ENCODE measurements at regions not wholly inside any gene's neighbourhood (a gene's known extent, or its start where the extent isn't known, plus 50 kb on each side); places are given as distances from the start of the nearest gene placed in this dataset.
"Not testable (repeated sequence)": the region's sequence is repeated elsewhere in the genome, so short reads cannot be mapped to it uniquely, and the experiment has no call there.

- DNase-seq, result no peak
Observed at GRCh38 chr6:62889240-62889639, 322.0 kb upstream of the FKBP1C start.

GRCh38 chr6:62891065-62891647, 320.1 kb upstream of the FKBP1C start:
- DNase-seq, result peak; percentile 10

GRCh38 chr6:62894114-62894513, 317.2 kb upstream of the FKBP1C start:
- DNase-seq, result no peak

- DNase-seq, result no peak
Observed at GRCh38 chr6:62903266-62903665, 308.0 kb upstream of the FKBP1C start.

- DNase-seq, result no peak
Observed at GRCh38 chr6:62904687-62905086, 306.6 kb upstream of the FKBP1C start.

GRCh38 chr6:62914530-62914929, 296.7 kb upstream of the FKBP1C start:
- DNase-seq, result no peak

- no peak for DNase-seq
Observed at GRCh38 chr6:62923728-62924127, 287.5 kb upstream of the FKBP1C start.

- DNase-seq, result no peak
Observed at GRCh38 chr6:62940848-62941247, 270.4 kb upstream of the FKBP1C start.

GRCh38 chr6:62942000-62942399, 269.3 kb upstream of the FKBP1C start:
- no peak for DNase-seq

- no peak for DNase-seq
Observed at GRCh38 chr6:62968834-62969233, 242.4 kb upstream of the FKBP1C start.

- DNase-seq, result no peak
Observed at GRCh38 chr6:62971976-62972658, 239.2 kb upstream of the FKBP1C start.

- DNase-seq, result no peak
Observed at GRCh38 chr6:62974452-62974851, 236.8 kb upstream of the FKBP1C start.

GRCh38 chr6:62976566-62976965, 234.7 kb upstream of the FKBP1C start:
- DNase-seq, result no peak

GRCh38 chr6:62978920-62979319, 232.3 kb upstream of the FKBP1C start:
- DNase-seq, result no peak

- no peak for DNase-seq
Observed at GRCh38 chr6:62980093-62980492, 231.2 kb upstream of the FKBP1C start.

- no peak for DNase-seq
Observed at GRCh38 chr6:62980724-62981123, 230.5 kb upstream of the FKBP1C start.

- no peak for DNase-seq
Observed at GRCh38 chr6:62982951-62983350, 228.3 kb upstream of the FKBP1C start.

- DNase-seq, result not testable (repeated sequence)
Observed at GRCh38 chr6:62991696-62992095, 219.6 kb upstream of the FKBP1C start.

GRCh38 chr6:62993951-62994350, 217.3 kb upstream of the FKBP1C start:
- no peak for DNase-seq

- no peak for DNase-seq
Observed at GRCh38 chr6:62998022-62998421, 213.2 kb upstream of the FKBP1C start.

- not testable (repeated sequence) for DNase-seq
Observed at GRCh38 chr6:62999242-62999641, 212.0 kb upstream of the FKBP1C start.

GRCh38 chr6:62999796-63000195, 211.5 kb upstream of the FKBP1C start:
- no peak for DNase-seq

GRCh38 chr6:63006018-63006417, 205.3 kb upstream of the FKBP1C start:
- DNase-seq, result not testable (repeated sequence)

GRCh38 chr6:63010962-63011361, 200.3 kb upstream of the FKBP1C start:
- DNase-seq, result not testable (repeated sequence)

- DNase-seq, result no peak
Observed at GRCh38 chr6:63014290-63014689, 197.0 kb upstream of the FKBP1C start.
